Non-pigmented ciliary epithelial cell (primary cell): ENCODE measurements at regions not wholly inside any gene's neighbourhood (a gene's known extent, or its start where the extent isn't known, plus 50 kb on each side); places are given as distances from the start of the nearest gene placed in this dataset.
"Not testable (repeated sequence)": the region's sequence is repeated elsewhere in the genome, so short reads cannot be mapped to it uniquely, and the experiment has no call there.

ENCODE experiments used
- DNase-seq: peaks from one replicate; pipeline ENCODE4 v3.0.0-alpha.2; 2010; ENCODE audit warnings: low read depth

DNA sequence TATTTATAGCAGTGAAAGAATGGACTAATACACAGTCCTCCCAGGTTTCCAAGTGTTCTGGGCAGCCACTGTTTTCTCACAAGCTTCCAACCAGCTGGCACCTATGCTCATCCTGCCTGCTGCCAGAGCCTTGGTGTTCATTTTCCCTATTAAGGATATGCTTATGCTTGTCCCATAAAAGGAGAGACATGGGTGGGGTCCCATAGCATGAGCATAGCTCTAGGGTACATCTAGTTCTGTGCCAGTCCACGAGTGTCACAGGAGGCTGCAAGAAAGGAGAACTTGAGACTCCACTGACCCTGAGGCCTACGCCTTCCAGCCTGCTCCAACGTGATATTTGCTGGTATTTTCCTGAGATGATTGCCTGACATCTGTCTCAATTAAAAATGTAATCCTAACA is 192.4 kb upstream of the PTGFR start:
- no peak for DNase-seq

DNA sequence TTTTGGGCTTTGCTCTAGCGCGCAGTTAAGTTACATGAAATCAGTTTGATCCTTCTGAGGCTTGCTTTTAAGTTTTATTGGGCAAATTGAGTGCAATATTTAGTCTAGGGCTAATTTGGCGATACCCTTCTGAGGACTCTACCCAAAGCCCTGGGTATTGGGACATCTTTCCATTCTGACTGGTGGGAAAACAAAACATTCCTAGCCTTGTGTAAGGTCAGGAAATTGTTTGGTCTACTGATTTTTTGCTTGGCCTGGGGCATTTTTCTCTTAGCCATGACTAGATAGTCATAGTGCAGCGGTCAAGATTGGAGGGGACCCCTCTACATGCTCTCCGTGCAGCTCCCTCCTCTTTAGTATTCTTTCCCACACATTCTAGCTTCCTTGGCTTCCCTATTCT is 189.6 kb upstream of the PTGFR start:
- DNase-seq, result no peak

DNA sequence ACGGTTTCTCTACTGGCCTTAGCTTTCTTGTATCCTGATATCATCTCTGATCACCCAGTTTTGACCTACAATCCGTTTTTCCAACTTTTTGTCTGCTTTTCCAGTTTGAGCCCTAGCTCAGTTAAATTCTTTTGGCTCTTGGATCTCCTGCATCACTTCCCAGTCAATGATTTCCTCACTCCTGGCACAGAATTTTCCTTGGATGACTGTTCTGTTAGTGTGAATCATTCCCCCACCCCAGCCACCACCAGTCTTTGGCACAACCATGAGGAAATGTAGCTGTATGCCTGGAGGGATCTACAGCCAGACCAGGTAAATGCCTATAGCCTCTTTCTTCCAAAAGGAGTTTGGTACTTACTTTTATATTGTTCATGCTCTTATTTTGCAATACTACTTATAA is 187.2 kb upstream of the PTGFR start:
- no peak for DNase-seq

DNA sequence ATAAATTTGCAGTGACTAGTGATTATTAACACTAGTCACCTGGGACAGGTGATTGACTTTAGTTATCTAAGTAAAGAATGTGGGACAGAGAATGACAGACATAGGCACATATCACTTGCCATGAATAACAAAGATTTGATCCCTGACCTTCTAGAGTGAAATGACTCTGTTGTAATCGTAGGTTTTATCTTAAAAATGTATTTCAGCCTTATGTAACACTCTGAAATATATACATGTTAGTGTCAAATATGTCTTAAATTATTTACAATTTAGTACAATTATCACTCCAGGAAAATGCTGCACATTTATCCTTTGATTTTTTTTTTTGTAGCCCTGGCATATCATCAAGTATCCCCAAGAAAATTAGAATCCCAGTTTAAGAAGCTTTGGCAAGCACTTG is 186.4 kb upstream of the PTGFR start:
- no peak for DNase-seq

DNA sequence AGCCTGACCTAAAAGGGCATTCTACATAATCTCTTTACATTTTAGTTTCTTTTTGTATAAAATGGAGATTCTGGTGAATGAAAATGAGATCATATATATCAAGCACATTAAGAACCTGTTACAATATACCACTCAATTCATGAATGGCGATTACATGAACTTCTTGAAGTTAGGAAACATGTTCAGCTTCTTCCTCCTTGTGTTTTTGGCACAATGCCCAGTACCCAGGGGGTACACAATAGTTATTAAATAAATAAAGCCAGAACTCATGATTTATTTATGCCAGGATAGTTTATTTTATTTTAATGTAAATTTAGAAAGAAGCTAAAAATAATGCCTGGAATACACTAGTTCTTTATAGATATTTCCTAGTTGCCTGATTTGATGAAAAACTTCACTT is 186.0 kb upstream of the PTGFR start:
- no peak for DNase-seq

DNA sequence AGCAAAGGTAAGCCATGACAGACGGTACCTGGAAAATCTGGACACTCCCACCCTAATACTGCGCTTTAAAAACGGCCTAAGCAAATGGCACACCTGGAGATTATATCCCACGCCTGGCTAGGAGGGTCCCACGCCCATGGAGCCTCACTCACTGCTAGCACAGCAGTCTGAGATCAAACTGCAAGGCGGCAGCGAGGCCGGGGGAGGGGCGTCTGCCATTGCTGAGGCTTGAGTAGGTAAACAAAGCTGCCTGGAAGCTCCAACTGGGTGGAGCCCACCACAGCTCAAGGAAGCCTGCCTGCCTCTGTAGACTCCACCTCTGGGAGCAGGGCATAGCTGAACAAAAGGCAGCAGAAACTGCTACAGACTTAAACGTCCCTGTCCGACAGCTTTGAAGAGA is 180.5 kb upstream of the PTGFR start:
- not testable (repeated sequence) for DNase-seq

DNA sequence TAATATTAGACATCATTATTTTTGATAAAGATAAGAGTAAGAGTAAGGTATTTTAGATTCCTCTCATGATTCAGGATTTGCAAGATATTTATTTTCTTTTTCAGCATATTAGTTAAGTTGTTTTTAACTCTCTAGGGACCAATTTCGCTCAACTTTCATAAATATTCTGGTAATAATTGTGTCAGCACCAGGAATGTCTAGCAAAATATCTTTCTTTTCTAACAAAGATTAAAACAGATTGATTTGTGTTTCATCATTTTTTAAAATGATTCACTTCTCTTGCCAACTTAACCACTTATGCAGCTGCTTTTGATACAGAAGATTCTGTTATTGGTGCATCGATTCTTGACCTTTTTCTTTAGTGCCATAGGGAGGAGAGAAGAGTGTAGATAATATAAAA is 172.8 kb upstream of the PTGFR start:
- no peak for DNase-seq

DNA sequence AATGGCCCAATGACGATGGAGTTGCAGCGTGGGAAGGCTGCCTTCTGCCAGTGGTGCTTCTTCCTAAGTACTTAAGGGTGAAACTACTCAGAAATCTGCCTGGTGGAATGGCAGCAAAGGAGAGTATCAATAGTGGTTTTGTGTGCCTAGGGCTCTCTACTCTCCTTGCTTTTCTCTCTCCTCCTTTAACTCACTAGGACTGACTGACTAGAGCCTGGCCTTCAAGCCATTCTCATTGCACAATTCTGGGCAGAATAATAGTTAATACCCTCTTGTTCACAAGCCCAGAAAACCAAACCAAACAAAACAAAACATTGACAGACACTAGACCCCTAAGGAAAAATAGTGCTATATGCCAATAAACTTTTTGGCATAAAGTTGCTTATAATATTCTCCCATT is 171.2 kb upstream of the PTGFR start:
- no peak for DNase-seq

DNA sequence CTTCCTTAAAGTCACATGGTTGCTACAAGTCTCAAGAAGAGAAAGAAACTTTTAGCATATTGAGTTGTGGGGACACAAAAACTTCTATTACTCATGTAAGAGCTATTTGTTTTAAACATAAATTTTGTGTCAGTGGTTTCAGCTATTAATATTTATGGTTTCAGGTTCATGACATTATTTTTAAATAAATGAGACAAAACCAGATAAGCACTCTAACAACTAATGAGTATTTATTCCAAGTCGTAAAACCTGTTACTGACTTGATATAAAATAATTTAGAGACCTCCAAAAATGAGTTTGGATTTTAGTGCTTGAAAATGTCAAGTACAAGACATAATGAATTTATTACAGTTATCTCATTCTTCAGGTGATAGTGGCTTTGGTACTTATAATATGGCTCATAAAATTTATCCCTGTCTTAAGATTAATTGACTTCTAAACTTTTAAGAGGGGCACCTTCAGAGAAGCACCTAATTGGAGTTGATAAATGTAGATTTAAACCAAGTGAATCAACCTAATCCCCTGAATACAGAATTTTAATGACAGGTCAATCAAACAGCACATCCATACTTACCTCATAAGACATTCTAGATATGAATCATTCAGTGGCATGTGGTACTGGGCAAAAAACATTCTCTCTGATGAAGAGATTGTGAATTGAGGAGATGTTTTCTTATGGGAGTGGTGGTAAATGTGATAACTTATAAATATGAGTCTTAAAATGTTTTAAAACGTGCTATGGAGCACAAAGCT is 167.7 kb upstream of the PTGFR start:
- DNase-seq, result no peak

DNA sequence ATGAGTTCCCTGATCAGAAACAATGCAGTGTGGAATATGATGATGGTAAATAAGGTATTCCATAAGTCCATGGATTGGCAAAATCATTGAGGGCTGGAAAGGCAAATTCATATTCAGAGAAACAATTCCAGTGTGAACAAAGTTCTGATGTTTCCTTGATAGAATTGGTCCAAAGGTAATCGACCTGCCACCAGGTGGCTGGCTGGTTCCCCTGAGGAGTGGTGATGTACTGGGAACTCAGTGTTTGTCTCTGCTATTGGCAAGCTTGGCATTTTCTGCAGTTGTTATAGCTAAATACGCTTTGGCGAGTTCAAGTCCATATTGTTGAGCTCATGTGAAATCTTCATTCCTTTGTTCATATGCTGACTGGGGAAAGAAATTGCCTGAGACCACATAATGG is 165.5 kb upstream of the PTGFR start:
- no peak for DNase-seq

DNA sequence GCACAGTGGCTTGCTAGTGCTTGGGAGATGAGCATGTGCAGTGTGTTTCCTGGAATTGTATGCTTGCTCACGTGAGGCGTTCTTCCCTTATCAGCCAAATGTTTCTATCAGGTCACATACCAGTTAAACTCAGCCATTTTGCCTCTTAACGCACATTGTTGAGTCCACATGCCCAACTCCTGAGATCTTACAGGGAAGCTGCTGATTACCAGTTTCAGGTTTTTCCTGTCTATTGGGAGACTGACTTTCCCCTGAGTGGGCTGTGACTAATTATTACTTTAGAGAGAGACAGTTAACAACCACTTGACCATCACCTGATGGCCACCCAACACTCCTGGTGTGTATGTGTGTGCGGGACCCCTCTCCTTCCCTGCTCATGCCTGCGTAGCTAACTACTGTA is 161.3 kb upstream of the PTGFR start:
- DNase-seq, result no peak

DNA sequence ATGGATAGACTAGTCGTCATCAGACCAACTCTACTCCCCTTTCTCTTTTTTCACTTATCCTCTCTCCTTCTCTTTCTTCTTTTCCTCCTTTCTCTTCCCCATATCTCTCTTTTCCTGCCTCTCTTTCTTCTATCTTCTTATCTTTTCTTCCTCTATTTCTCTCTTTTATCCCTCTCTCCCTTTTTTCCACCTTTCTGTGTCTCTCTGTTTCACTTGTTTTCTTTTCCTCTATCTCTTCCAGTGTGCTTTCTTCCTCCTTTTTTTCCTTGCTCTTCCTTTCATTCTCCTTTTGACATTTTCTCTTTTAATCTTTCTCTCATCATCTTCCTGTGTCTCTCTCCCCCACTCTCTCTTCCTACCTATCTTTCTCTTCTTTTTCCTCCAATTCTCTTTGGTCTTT is 159.0 kb upstream of the PTGFR start:
- no peak for DNase-seq

DNA sequence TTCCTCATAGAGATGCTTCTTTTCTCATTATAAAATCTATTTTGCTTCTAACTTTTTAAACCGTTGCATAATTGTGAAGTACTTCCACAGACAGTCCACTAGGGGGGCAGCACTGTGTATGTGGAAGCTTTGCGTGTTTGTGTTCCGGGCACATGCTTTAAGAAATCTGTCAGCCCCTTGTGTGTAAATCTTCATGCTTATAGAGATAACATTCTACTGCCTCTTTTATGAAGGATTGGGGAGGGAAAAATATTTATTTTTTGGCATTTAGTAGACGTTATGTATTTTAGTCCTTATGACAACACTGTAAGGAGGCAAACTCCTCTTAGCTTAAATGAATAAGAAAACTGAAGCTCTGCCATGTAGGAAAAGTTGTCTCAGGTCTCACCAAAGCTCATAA is 157.3 kb upstream of the PTGFR start:
- no peak for DNase-seq

DNA sequence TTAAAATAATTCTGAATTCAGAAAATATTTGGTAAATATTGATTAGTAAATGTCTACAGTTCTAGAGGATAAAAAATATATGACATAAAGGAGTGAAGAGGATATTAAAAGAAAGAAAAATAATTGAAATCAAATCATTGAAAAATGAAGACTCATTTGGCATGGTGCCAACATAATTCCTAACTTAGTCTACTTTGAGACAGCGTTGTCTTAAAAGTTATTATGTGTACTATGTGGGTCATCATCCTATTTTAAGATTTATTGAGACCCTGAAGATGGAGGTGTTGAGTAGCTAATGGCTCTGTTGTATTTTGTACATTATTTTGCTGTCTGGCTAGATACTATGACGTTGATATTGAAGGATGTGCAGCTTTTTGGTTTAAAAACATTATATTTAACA is 156.7 kb upstream of the PTGFR start:
- no peak for DNase-seq

DNA sequence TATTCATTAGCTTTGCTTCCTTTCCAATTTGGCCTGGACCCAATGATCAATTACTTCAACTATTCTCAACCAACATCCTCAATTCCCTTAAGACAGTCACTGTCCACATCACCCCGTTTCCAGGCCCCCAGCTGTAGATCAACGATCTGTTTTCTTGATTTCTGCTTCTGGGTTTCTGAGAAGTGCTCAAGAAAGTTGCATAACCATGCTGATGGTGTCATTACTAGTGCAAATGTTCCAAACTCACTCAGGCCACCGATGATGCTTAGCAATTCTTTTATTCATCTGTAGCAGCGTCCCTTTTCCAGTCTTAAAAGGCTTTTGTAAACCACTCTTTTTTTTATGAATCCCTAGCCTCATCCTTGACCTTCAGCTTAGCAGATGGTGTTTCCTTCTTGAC is 155.8 kb upstream of the PTGFR start:
- DNase-seq, result no peak

DNA sequence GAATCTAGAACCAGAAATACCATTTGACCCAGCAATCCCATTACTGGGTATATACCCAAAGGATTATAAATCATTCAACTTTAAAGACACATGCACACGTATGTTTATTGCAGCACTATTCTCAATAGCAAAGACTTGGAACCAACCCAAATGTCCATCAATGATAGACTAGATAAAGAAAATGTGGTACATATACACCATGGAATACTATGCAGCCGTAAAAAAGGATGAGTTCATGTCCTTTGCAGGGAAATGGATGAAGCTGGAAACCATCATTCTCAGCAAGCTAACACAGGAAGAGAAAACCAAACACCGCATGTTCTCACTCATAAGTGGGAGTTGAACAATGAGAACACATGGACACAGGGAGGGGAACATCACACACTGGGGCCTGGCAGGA is 154.0 kb upstream of the PTGFR start:
- not testable (repeated sequence) for DNase-seq

DNA sequence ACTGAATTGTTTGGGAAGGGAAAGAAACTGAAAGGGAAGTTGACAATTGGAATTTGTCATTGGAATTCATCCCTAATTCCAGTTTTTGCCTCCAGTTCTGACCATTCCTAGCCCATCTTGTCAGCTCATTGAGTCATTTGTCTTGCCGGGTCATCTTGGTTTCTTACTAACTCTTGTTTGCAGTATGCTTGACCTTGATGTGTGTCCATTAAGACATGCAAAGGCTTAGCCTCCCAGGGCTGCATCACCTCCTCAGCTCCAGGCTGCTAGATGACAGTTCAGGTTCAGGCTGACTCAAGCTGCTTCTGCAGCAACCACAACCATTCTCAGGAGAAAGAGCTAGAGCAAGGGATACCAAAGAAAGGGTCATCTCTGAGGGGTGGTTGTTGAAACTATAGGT is 151.3 kb upstream of the PTGFR start:
- peak; percentile 36 for DNase-seq

DNA sequence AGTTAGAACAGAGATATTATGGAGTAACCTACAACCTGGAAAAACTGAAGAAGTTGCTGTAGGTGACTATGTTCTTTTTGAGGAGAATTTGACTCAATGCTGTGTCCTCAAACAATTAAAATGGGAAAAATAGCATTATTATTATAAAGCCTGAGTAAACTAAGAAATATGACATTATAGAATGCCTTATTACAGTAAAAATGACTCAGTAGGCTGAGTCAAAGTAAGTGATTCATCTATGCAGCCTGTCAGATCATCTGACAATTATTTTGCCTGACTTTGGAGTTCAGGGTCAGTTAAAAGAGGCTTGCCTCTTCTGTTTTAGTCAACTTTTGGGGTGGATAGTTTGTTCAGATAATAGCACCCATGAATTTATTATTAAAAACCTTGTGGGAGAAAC is 150.8 kb upstream of the PTGFR start:
- peak; percentile 60 for DNase-seq

DNA sequence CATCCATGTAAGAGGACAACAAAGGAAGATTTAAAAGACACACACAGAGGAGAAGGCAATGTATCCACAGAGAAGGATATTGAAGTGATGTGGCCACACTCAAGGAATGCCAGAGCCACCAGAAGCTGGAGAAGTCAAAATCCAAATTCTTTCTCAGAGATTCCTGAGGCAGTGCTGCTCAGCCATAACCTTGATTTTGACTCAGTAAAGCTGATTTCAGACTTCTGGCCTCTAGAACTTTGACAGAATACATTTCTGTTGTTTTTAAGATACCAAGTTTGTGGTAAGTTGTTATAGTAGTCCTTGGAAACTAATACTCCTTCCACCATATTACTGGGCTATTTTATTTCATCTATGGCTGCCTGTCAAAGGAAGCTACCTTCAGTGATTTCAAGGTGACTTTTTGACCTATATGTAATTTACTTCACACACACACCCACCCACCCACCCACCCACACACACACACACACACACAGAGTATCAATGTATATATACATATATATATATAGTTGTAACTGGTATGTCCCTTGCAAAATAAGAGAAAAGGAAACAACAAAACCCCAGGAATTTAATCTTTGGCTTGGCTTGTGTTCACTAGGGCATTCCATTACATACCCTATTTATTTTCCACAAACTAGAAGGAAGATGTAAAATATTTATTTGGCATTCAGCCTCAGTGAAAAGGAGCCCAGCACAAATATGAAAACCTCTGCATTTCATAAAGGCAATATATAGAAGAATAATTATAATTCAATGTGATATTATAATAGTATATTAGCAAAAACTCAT is 142.1 kb upstream of the PTGFR start:
- no peak for DNase-seq

DNA sequence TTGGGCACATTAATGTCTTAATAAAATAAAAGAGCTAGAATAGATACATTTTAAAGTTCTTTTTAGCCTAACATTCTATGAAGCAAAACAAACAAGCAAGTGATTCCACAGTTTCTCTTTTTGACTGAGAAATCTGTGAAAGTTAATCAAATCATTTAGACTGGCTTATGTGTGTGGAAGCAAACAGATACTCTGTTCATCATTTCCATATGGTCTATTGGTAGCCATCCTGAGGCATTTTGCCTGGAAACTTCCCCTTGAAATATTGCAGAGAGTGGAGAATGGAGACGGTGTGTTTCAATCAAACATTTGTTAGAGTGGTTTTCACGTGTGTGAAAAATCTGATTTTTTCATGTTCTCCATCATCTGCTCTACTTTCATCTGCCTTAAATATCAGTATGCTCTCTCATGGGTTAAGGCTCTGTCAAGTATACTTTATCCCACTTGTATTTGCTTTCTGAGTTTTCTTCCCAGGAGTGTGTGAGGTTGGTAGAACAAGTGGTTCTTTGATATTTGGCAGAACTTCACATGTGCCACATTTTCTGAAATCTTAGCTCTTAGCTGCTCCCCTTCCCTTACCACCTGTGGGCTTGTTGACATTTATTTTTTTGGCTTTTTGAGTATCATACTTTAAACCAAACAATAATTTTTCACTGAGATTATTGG is 139.1 kb upstream of the PTGFR start:
- no peak for DNase-seq

DNA sequence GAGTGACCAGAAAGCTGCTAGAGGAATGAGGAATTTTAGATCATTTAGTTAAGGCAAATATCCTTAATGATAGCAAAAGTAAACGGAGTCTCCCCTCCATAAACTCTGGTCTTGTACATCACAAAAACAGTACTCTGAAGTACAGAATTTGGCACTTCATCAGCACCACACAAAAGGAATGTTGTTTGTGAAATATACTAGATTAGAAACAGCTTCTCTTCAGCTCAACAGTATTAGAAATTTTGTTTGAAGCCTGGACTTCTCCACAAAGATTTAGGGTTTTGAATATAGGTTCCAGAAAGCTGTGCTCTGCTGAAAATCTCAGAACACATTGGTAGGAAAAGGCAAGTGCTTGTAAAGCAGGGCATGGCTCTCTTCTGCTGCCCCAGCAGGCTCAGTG is 135.1 kb upstream of the PTGFR start:
- no peak for DNase-seq

DNA sequence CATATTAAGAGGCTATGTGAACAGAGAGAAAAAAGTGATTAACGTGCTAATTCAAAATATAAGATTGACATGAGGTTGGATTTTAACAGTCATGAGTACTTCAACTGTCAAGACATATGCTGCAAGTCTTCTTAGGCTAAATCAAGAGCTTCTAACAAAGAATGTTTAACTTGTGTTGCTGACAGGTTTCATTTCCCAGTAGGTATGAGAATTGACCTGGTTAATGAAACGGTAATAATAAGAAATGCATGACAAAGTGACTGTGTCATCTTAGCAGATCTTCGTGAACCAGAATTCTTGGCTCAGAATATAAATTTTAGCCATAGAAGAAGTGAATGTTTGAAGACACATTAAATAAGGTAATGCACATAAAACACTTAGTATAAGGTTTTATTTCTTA is 132.6 kb upstream of the PTGFR start:
- DNase-seq, result no peak

DNA sequence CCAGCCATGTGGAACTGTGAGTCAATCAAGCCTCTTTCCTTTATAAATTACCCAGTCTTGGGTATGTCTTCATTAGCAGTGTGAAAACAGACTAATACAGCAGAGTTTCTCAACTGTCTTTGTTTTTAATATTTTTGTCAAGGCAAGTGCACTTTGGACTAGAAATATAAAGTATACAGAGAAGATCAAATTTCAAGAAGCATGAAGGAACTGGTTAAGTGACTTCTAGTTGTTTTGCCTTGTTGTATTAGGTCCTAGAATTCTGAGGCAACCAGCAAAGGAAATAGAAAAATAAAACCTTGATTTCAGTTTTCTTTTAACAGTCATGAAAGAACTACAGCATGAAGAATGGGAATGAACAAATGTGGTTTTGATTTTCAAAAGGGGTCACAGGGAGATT is 131.1 kb upstream of the PTGFR start:
- no peak for DNase-seq
